Transverse colon (tissue), 4 donors: ENCODE measurements at regions not wholly inside any gene's neighbourhood (a gene's known extent, or its start where the extent isn't known, plus 50 kb on each side); places are given as distances from the start of the nearest gene placed in this dataset.
A peak's percentile ranks its signal among the peaks of the same experiment; 100 is the strongest.

Experiments used
- DNase-seq: peaks from one replicate; pipeline ENCODE4 v3.0.0-alpha.2; 2019
- H3K27ac ChIP-seq, 4 donors: fragments of 200-600 bp; sonication (generic); 2 replicates each; pipeline ENCODE4 v1.5.1; 2016 to 2018; ENCODE audit warnings: inconsistent platforms in 4 of 4
- H3K27me3 ChIP-seq: fragments of 200-600 bp; sonication (generic); 2 replicates; pipeline ENCODE4 v1.5.1; 2017; ENCODE audit warnings: inconsistent platforms
- H3K36me3 ChIP-seq, 4 donors: fragments of 200-600 bp; sonication (generic); 2 replicates each; pipeline ENCODE4 v1.5.1; 2017 to 2019; ENCODE audit warnings: inconsistent platforms in 4 of 4
- H3K4me1 ChIP-seq, 4 donors: fragments of 200-600 bp; sonication (generic); 2 replicates each; pipeline ENCODE4 v1.5.1; 2017 to 2020; ENCODE audit warnings: inconsistent platforms in 4 of 4
- H3K4me3 ChIP-seq, 4 donors: fragments of 200-600 bp; sonication (generic); 1 replicate in 1 of 4; 2 replicates in 3 of 4; pipeline versions ENCODE4 v1.5.1 to v1.6.1; 2017 to 2019; ENCODE audit warnings: inconsistent platforms in 4 of 4
- H3K9me3 ChIP-seq, 2 donors: fragments of 200-600 bp; sonication (generic); 2 replicates each; pipeline ENCODE4 v1.5.1; 2017 to 2019; ENCODE audit warnings: inconsistent platforms in 2 of 2
- CTCF ChIP-seq, 5 experiments: fragments of 200-600 bp in 3 of 5; fragments of 450-650 bp in 2 of 5; sonication (generic) in 3 of 5; IDR thresholded peaks; 1 replicate in 2 of 5; 2 replicates in 3 of 5; pipeline ENCODE4 v1.5.1; 2016 to 2017; ENCODE audit warnings: antibody characterized with exemption in 5 of 5, inconsistent platforms in 3 of 5, mild to moderate bottlenecking in 2 of 5, moderate library complexity in 1 of 5
- EP300 ChIP-seq: sonication (generic); formaldehyde crosslinking; IDR thresholded peaks from one replicate; pipeline ENCODE4 v1.6.1; 2017; ENCODE audit warnings: antibody characterized with exemption, low read depth
- POLR2A ChIP-seq: fragments of 450-650 bp; IDR thresholded peaks from one replicate; pipeline ENCODE4 v1.6.1; 2016; ENCODE audit warnings: antibody characterized with exemption, mild to moderate bottlenecking, moderate library complexity
- POLR2AphosphoS5 ChIP-seq, 3 donors: sonication (generic); formaldehyde crosslinking; IDR thresholded peaks; one replicate each; pipeline ENCODE4 v1.6.1; 2016; ENCODE audit warnings: antibody characterized with exemption in 3 of 3
- WGBS, 2 donors: methylation state at CpG; one replicate each; pipeline ENCODE4 v1.1.5; 2018; ENCODE audit warnings: low coverage in 1 of 2; 5-methylcytosine and 5-hydroxymethylcytosine counted together
- in situ Hi-C, 4 donors: fragments of 200-750 bp; cut with MboI; loops; one replicate each; pipeline versions ENCODE4 v1.15.0 to v1.15.1; 2017; ENCODE audit warnings: low sequenced_read_pairs in 3 of 4, low pct_ligation_motif_present in 1 of 4, low pct_unique_long_range_greater_than_20kb in 1 of 4
- intact Hi-C: fragments of 100-400 bp; cut with DNase I; formaldehyde crosslinking; loops from one replicate; pipeline ENCODE4 v1.15.1; 2023; ENCODE audit warnings: low total_unique reads

GRCh38 chr20:39123185-39123557, 161.0 kb downstream of the DHX35 start:
- in situ Hi-C loops, result no loop called here
- Histone ChIP-seq H3K27me3 (no peaks in the 10 kb centered on the region), H3K27ac (no peak overlapping the region), H3K36me3 (no peaks in the 10 kb centered on the region), H3K9me3 (no peaks in the 10 kb centered on the region), H3K4me3 (no peak overlapping the region), H3K4me1 (no peaks in the 10 kb centered on the region)
- no peak for TF ChIP-seq CTCF (IDR thresholded peaks at IDR 0.05)
- TF ChIP-seq EP300, result no peak
- TF ChIP-seq POLR2AphosphoS5 (IDR thresholded peaks at IDR 0.05), result no peak
- TF ChIP-seq POLR2A, result no peak
- WGBS, 2 donors, result 52% methylated on average over 3 of the region's 3 CpGs; no CpG with 5 or more reads in 1 of the 2 donors
- intact Hi-C loops, result no loop called here
- DNase-seq, result no peak

- Histone ChIP-seq H3K4me3 (no peak overlapping the region), H3K27ac (no peak overlapping the region), H3K9me3 (no peaks in the 10 kb centered on the region), H3K36me3 (no peaks in the 10 kb centered on the region), H3K27me3 (peaks cover 10% of the 10 kb centered on the region), H3K4me1 (no peaks in the 10 kb centered on the region)
- intact Hi-C loops (no loop called here), in situ Hi-C loops (no loop called here)
- TF ChIP-seq CTCF (IDR thresholded peaks at IDR 0.05), result no peak
- no peak for TF ChIP-seq EP300
- no peak for TF ChIP-seq POLR2AphosphoS5 (IDR thresholded peaks at IDR 0.05)
- TF ChIP-seq POLR2A, result no peak
- no peak for DNase-seq
Observed at GRCh38 chr20:39117491-39117890, 155.3 kb downstream of the DHX35 start.

GRCh38 chr20:39116020-39116419, 153.9 kb downstream of the DHX35 start:
- H3K4me3 ChIP-seq, result no peak overlapping the region
- H3K4me1 ChIP-seq, result no peaks in the 10 kb centered on the region
- WGBS, 2 donors, result 83% methylated on average over 2 of the region's 2 CpGs; no CpG with 5 or more reads in 1 of the 2 donors
- no peak overlapping the region for H3K27ac ChIP-seq
- H3K9me3 ChIP-seq, result no peaks in the 10 kb centered on the region
- in situ Hi-C loops (no loop called here), intact Hi-C loops (no loop called here)
- no peak for DNase-seq
- H3K27me3 ChIP-seq, result peaks cover 19% of the 10 kb centered on the region
- no peaks in the 10 kb centered on the region for H3K36me3 ChIP-seq
- TF ChIP-seq EP300, result no peak
- no peak for TF ChIP-seq CTCF (IDR thresholded peaks at IDR 0.05)
- no peak for TF ChIP-seq POLR2A
- no peak for TF ChIP-seq POLR2AphosphoS5 (IDR thresholded peaks at IDR 0.05)

GRCh38 chr20:39112178-39112743, 150.1 kb downstream of the DHX35 start:
- Histone ChIP-seq H3K4me1 (no peaks in the 10 kb centered on the region), H3K4me3 (no peak overlapping the region), H3K27ac (no peak overlapping the region), H3K27me3 (peaks cover 46% of the 10 kb centered on the region), H3K36me3 (no peaks in the 10 kb centered on the region), H3K9me3 (no peaks in the 10 kb centered on the region)
- 0 to 25% methylated on average over 1 to 9 of the region's 9 CpGs for whole genome bisulfite sequencing, 2 donors
- in situ Hi-C loops, result no loop called here
- TF ChIP-seq CTCF (IDR thresholded peaks at IDR 0.05) (peak; percentile 23 to 45 (median 35)), POLR2AphosphoS5 (IDR thresholded peaks at IDR 0.05) (no peak)
- intact Hi-C loops, result no loop called here
- peak; percentile 19 for DNase-seq
